Activated T-cell treated with anti-CD3 and anti-CD28 coated beads, Interleukin-2, amount 50 U/mL, for 1 hour (primary cell): ENCODE measurements at regions not wholly inside any gene's neighbourhood (a gene's known extent, or its start where the extent isn't known, plus 50 kb on each side); places are given as distances from the start of the nearest gene placed in this dataset.
"Not testable (repeated sequence)": the region's sequence is repeated elsewhere in the genome, so short reads cannot be mapped to it uniquely, and the experiment has no call there.

Source experiments
- DNase-seq: peaks from one replicate; pipeline ENCODE4 v3.0.0-alpha.2; 2020

- no peak for DNase-seq
Measured at GRCh38 chr2:9708683-9709538, 78.1 kb upstream of the YWHAQ start.

- no peak for DNase-seq
Measured at GRCh38 chr2:9709539-9710285, 78.9 kb upstream of the YWHAQ start.

- DNase-seq, result no peak
Measured at GRCh38 chr2:9710311-9710710, 79.5 kb upstream of the YWHAQ start.

- no peak for DNase-seq
Measured at GRCh38 chr2:9712263-9712662, 81.5 kb upstream of the YWHAQ start.

DNA sequence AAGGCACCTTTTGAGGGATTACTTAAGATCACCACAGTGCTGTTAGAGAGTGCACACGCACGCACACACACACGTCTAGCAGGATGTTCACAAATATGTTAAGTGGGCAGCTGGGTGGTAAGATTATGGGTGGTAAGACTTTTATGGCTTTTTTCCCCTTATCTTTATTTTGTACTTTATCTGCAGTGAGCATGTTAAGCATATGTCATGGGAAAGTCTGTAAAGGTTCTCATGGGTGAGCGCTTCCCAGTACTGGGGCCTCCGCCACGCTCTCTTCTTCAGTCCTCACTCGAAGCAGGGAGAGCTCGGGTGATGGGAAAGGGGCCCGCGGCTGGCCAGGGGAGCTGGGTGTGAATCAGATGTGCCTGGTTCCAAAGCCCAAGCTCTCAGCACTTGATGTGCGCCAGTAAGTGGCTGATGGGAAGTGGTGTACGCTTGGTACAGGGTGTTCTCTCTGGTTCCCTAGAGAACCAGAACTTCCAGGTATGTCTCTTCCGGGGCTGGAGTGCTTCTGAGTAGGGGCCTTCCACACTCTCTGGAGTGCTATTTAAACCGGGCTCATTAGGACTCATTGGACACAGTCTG is 83.9 kb upstream of the YWHAQ start:
- no peak for DNase-seq

DNA sequence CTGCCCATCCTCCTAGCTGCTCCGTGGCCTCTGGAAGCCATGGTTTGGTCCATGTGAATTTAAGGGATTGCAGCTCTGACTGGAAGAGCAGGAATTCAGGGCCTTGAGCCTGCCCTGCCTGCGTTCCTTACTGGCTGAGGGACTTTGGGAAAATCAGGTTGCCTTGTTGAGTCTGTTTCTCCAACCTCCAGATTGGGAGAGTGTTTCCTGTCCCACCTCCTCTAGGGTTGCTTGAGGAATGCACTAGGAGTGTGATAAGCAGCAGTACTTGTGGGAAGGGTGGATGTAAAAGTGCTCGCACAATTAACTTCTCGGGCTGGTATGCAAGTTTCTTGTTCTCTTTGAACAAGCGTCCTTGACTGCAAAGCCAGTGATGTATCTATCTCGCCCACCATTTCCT is 84.4 kb upstream of the YWHAQ start:
- DNase-seq, result no peak

DNA sequence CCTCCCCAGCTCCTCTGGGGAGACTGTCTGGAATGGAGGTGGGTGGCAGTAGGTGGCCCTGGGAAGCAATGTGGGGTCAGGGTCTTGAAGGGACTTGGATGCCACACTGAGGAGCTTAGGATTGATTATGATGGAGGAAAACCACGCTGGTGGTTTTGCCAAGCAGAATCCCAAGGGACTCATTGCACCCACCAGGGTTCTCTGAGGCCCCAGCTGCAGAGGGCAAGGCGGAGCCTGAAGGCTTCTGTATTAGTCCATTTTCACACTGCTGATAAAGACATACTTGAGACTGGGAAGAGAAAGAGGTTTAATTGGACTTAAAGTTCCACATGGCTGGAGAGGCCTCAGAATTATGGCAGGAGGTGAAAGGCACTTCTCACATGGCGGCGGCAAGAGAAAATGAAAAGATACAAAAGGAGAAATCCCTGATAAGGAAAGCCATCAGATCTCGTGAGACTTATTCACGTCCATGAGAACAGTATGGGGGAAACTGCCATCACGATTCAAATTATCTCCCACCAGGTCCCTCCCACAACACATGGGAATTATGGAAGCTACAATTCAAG is 87.2 kb upstream of the YWHAQ start:
- no peak for DNase-seq

DNA sequence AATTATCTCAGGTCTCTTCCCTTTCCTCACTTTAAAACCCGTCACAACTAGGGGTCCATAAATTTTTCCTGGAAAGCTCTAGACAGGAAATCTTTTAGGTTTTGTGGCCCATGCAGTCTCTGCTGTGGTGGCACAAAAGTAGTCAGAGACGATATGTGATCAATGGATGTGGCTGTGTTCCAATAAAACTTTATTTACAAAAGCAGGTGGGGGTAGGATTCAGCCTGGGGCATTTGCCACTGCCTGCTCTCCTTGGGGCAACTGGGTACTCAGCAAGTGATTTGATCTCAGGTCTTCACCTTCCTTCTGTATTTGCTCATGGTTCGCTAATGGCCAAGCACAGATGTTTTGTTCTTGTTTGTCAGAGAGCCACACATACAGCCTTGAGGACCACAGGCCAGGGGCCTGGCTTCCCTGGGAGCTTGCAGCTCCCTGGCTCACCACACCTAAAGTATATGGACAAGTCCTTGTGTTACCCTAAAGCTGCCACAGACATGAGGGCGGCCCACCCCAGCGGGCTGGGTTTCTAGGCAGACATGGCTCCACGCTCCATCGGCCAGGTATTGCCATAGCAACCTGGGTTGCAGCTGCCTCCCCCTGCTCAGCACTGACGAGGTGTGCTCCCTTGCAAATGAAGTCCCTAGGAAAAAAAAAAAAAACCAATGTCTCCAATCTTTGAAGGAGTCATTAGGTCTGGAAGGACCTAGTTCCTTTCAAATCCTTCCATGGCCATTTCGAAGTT is 89.7 kb upstream of the YWHAQ start:
- no peak for DNase-seq

DNA sequence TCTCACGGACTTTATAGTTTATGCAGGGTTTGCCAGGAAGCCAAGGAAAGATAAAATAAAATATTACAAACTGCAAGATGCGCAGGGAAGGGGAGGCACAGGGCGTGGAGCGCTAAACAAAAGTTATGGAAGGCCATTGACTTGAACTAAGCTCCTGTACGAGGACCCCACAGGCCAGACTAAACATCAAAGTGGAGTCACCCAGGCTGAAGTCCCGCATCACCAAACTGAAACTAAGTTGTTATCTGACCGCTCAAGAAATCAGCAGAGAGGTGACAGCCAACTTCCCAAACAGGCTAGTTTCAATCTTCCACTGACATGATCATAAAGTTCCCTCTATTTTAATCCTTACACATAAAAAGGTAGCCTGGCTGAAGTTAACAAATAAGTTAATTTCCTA is 90.5 kb upstream of the YWHAQ start:
- no peak for DNase-seq

DNA sequence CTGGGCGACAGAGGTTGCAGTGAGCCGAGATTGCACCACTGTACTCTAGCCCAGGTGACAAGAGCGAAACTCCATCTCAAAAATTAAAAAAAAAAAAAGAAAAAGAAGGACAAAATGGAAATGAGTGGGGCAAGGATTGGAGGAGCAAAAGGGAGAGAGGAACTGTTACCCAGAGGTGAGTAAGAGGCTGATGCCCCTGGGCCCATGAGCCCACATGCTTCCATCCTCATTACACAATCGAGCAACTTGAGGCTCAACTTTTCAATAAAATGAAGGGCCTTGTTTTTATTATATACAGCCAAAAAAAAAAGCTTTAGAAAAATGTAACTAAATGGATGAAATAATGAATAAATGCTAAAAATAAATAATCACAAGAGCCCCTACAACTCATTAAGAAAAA is 91.7 kb upstream of the YWHAQ start:
- no peak for DNase-seq

DNA sequence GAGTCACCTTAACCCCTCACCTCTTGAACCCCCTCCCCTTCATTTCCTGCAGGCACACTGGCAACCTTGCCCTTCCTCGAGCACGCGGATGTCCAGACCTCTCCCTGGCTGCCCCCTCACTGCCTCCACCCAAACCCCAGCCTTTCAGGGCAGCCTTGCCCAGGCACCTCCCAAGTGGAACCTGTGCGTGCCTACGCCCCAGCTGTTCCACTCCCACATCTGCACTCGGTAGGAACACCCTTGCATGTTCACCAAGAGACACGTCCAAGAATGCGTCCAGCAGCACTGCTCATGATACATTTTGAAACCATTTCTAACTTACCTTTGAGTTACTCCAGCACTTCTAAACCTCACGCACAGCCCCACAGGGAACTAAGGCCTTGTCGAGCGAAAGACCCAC is 93.8 kb upstream of the YWHAQ start:
- no peak for DNase-seq

- no peak for DNase-seq
Measured at GRCh38 chr2:9725106-9725505, 94.3 kb upstream of the YWHAQ start.

DNA sequence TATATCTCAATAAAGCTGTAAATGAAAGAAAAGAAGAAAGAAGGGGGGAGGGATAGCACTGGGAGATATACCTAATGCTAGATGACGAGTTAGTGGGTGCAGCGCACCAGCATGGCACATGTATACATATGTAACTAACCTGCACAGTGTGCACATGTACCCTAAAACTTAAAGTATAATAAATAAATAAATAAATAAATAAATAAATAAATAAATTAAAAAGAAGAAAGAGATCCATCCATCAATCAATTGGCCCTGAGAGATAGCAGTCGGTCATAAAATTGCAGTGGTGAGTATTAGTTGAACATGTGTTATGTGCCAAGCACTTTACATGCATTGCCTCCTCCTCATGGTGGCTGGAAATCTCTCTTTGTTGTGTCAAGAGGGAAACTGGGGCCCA is 95.2 kb upstream of the YWHAQ start:
- not testable (repeated sequence) for DNase-seq

DNA sequence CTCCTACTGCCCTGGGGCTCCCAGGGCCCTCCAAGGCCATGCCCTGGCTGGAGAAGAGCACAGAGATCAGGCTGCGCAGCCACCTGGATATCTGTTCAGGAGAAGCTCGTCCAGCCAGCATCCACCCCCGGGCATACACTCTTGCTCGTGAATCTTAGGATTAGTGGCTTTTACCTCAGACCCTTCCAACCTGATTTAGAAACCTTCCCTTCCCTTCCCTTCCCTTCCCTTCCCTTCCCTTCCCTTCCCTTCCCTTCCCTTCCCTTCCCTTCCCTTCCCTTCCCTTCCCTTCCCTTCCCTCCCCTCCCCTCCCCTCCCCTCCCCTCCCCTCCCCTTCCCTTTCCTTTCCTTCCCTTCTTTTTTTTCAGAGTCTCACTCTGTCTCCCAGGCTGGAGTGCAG is 99.7 kb upstream of the YWHAQ start:
- DNase-seq, result not testable (repeated sequence)

GRCh38 chr2:9732824-9733223 is 102.0 kb upstream of the YWHAQ start:
- DNase-seq, result no peak

DNA sequence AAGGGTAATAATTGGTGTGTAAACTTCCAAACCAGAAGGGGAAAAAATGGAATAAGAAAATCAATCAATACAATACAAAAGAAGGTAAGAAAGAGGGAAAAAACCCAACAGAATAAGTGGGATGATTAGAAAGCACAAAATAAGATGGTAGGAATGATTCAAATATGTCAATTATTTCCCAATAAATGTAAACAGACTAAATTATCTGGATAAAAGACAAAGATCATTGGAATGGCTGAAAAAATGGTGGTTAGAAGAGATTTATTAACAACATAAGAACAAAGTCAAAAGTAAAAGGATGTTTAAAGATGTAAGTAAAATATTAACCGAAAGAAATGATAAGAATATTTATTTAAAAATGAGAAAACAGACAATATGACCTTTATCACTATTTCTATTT is 103.5 kb upstream of the YWHAQ start:
- no peak for DNase-seq

DNA sequence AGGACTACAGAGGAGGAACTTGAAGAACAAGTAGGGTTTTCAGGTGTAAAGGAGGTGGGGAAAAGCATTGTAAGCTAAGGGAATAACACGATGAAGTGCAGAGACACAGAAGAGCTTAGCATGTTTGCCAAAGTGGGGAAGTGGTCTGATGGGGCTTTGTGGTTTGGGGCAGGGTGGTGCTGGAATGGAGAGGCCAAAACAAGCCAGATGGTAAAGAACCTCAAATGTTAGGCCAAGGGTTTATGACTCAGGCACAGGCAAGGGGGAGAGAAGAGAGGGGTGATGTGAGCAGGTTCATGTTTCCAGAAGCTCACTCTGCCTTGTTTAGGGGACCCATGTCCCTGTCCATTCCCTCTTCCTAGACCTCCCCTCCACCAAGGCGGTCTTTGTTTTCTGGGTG is 104.5 kb upstream of the YWHAQ start:
- DNase-seq, result no peak

DNA sequence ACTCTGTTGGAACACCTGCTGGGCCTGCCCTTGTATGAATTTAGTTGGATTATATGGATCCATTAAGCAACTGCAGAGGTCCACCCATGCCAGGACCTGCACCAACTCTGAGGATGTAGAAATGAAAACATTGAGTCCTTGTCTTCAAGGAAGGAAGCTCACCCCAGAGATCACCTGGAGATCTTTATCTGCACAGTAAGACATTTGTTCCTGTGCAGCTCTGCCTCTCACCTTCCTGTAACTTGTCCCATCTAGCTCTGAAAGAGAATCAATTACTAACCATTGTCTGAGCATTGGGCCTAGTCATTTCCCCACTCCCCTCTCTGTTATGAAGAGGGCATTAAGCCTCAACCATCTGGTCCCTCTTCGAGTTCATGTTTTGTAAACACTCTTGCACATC is 105.2 kb upstream of the YWHAQ start:
- no peak for DNase-seq

- DNase-seq, result no peak
Measured at GRCh38 chr2:9737053-9737875, 106.0 kb upstream of the TAF1B start.

DNA sequence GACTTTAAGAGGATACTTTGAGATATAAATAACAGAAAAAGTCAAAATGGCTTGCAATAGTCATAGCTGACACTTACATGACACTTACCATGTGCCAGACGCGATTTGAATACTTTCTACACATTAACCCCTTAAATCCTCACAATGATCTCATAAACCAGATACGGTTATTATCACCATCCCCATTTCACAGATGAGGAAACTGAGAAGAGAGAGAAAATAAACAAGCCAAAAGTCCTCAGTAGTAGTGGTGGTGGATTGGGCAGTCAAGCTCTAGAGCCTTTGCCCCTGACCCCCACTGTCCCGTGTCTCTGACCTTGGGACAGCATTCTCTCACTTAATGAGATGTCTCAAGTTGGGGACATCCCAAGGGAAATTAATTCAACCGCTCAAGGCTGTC is 105.2 kb upstream of the TAF1B start:
- DNase-seq, result no peak

- DNase-seq, result no peak
Measured at GRCh38 chr2:9738535-9739496, 104.5 kb upstream of the TAF1B start.
